Caco-2 (cell line): ENCODE measurements at regions not wholly inside any gene's neighbourhood (a gene's known extent, or its start where the extent isn't known, plus 50 kb on each side); places are given as distances from the start of the nearest gene placed in this dataset.

Source experiments
- BruUV-seq: library from RNA; stranded (reverse); fragments of 400-500 nt; replicated peaks from 2 replicates; lab custom pipeline; 2021; lab: Mats Ljungman, UMichigan
- CTCF ChIA-PET: fragments of 300-600 bp; sonication (Branson Sonifier 250); formaldehyde crosslinking; loops from one replicate; lab custom pipeline; 2022; ENCODE audit warnings: antibody characterized with exemption; lab: Charles Lee
- POLR2A ChIA-PET: fragments of 300-600 bp; sonication (Branson Sonifier 250); formaldehyde crosslinking; loops from one replicate; lab custom pipeline; 2022; ENCODE audit warnings: antibody characterized with exemption; lab: Charles Lee
- DNase-seq, 2 experiments: peaks; one replicate each; pipeline versions ENCODE4 v3.0.0 to v3.0.0-alpha.2; 2020 to 2022
- H3K27me3 ChIP-seq: replicated peaks from 2 replicates; pipeline ENCODE4 v1.6.0; 2011; ENCODE audit warnings: low read length; ENCODE audit not compliant: control insufficient read depth, insufficient read depth
- H3K36me3 ChIP-seq: 2 replicates; pipeline ENCODE4 v1.5.1; 2011; ENCODE audit warnings: low read length; ENCODE audit not compliant: control insufficient read depth, insufficient read depth
- H3K4me1 ChIP-seq: fragments of 250-450 bp; sonication (Bioruptor Pico); 2 replicates; pipeline ENCODE4 v1.5.1; 2020; ENCODE audit warnings: mild to moderate bottlenecking
- H3K4me3 ChIP-seq: 2 replicates; pipeline ENCODE4 v1.5.1; 2011; ENCODE audit warnings: low read depth, mild to moderate bottlenecking, control low read depth, low read length
- H3K9me3 ChIP-seq: fragments of 250-450 bp; sonication (Bioruptor Pico); 2 replicates; pipeline ENCODE4 v1.5.1; 2020; ENCODE audit warnings: mild to moderate bottlenecking, moderate library complexity
- H3K27ac Mint-ChIP-seq: one replicate; pipeline ENCODE4 v1.8.0; 2022; ENCODE audit warnings: mixed read lengths; ENCODE audit not compliant: unreplicated experiment
- H3K27me3 Mint-ChIP-seq: one replicate; pipeline ENCODE4 v1.8.0; 2022; ENCODE audit warnings: mixed read lengths; ENCODE audit not compliant: insufficient read depth, unreplicated experiment
- H3K36me3 Mint-ChIP-seq: one replicate; pipeline ENCODE4 v1.8.0; 2022; ENCODE audit warnings: mild to moderate bottlenecking, mixed read lengths; ENCODE audit not compliant: insufficient read depth, unreplicated experiment
- H3K4me1 Mint-ChIP-seq: one replicate; pipeline ENCODE4 v1.8.0; 2022; ENCODE audit warnings: low read depth, mixed read lengths; ENCODE audit not compliant: unreplicated experiment
- H3K4me3 Mint-ChIP-seq: one replicate; pipeline ENCODE4 v1.8.0; 2022; ENCODE audit warnings: mild to moderate bottlenecking, moderate library complexity, mixed read lengths; ENCODE audit not compliant: unreplicated experiment
- H3K9me3 Mint-ChIP-seq: one replicate; pipeline ENCODE4 v1.8.0; 2022; ENCODE audit warnings: mixed read lengths; ENCODE audit not compliant: unreplicated experiment
- intact Hi-C: fragments of 100-400 bp; cut with micrococcal nuclease; formaldehyde crosslinking; loops from one replicate; pipeline ENCODE4 v1.10.0; 2022; ENCODE audit not compliant: unreplicated experiment
- TF ChIP-seq, protein P1 (sequence below), 2 experiments: fragments of 200-600 bp in 1 of 2; IDR thresholded peaks; 1 replicate in 1 of 2; 2 replicates in 1 of 2; pipeline versions ENCODE4 v1.5.1 to v1.8.0; 2011 to 2022; ENCODE audit warnings: antibody characterized with exemption in 1 of 2, control low read depth in 1 of 2, inconsistent platforms in 1 of 2, low read depth in 1 of 2, low read length in 1 of 2, mild to moderate bottlenecking in 1 of 2, moderate library complexity in 1 of 2; ENCODE audit not compliant: insufficient read depth in 1 of 2, severe bottlenecking in 1 of 2, unreplicated experiment in 1 of 2

DNA sequence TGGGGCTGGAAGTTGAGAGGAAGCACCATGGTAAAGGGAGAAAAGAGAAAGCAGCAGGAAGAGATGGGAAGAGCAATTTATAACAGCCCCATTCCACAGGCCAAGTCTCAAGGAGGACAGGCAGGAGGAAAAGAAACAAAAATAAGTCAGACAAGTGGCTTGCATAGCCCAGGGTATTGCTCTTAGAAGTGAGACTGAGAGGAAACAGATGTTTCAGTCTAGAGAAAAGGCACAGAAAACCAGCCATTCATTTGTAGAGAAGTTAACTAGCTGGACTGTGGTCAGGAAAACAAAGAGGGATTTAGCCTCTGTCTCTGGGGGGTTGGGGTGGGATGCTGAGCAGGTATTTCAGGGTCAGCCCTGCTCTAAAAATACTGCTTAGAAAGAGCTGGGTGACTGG lies 175.0 kb upstream of the ARHGEF9 start:
- BruUV-seq, result no TSS peak
- no peaks in the 10 kb centered on the region for H3K27me3 Mint-ChIP-seq
- TF ChIP-seq, protein P1, sequence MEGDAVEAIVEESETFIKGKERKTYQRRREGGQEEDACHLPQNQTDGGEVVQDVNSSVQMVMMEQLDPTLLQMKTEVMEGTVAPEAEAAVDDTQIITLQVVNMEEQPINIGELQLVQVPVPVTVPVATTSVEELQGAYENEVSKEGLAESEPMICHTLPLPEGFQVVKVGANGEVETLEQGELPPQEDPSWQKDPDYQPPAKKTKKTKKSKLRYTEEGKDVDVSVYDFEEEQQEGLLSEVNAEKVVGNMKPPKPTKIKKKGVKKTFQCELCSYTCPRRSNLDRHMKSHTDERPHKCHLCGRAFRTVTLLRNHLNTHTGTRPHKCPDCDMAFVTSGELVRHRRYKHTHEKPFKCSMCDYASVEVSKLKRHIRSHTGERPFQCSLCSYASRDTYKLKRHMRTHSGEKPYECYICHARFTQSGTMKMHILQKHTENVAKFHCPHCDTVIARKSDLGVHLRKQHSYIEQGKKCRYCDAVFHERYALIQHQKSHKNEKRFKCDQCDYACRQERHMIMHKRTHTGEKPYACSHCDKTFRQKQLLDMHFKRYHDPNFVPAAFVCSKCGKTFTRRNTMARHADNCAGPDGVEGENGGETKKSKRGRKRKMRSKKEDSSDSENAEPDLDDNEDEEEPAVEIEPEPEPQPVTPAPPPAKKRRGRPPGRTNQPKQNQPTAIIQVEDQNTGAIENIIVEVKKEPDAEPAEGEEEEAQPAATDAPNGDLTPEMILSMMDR (IDR thresholded peaks at IDR 0.05; ENCODE audit: insufficient read depth in 1 of 2, low read depth in 1 of 2, low read length in 1 of 2, severe bottlenecking in 1 of 2, unreplicated experiment in 1 of 2), result no peak
- H3K9me3 ChIP-seq, result no peaks in the 10 kb centered on the region
- no peak overlapping the region for H3K4me3 Mint-ChIP-seq
- DNase-seq, result no peak
- ChIA-PET POLR2A (no interaction called here), CTCF (no interaction called here)
- no peaks in the 10 kb centered on the region for H3K27me3 ChIP-seq
- no peaks in the 10 kb centered on the region for H3K36me3 ChIP-seq
- H3K27ac Mint-ChIP-seq, result no peak overlapping the region
- no peaks in the 10 kb centered on the region for H3K4me1 ChIP-seq
- H3K4me1 Mint-ChIP-seq, result no peaks in the 10 kb centered on the region
- intact Hi-C loops, result no loop called here
- H3K9me3 Mint-ChIP-seq, result peaks cover 8% of the 10 kb centered on the region
- no peaks in the 10 kb centered on the region for H3K36me3 Mint-ChIP-seq
- H3K4me3 ChIP-seq, result no peak overlapping the region

DNA sequence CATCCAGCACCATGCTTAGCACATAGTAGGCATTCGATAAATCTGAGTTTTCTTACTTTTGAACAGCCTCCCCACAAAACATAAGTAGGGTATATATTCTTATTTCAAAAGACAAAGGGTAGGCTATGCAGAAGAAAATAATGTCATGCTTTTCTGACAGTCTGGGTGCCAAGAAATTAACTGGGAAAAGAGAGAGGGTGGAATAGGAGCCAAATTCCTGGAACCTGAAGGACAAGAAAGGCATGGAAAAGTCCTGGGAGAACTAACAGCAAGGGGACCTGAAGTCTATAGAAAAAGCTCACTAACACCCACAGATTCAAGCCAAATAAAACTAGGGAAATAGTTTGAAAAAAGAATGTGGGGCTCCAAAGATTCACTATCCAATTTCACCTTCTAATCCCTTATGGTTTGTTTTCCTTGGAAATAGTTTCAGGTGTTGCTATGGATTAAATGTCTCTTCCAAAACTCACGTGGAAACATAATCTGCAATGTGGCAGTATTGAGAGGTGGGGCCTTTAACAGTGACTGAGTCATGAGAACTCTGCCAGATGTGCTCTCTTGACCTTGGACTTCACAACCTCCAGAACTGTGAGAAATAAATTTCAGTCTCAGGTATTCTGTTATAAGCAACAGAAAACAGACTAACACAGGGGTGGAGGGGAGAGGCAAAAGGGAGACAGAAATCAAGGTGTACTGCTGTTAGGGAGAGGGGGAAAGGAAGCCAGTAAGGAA lies 173.3 kb upstream of the ARHGEF9 start:
- H3K36me3 Mint-ChIP-seq, result no peaks in the 10 kb centered on the region
- no peaks in the 10 kb centered on the region for H3K4me1 Mint-ChIP-seq
- POLR2A ChIA-PET, result no interaction called here
- no peak for DNase-seq
- no peak overlapping the region for H3K4me3 Mint-ChIP-seq
- CTCF ChIA-PET, result no interaction called here
- H3K36me3 ChIP-seq, result no peaks in the 10 kb centered on the region
- H3K9me3 ChIP-seq, result no peaks in the 10 kb centered on the region
- intact Hi-C loops, result no loop called here
- H3K27me3 ChIP-seq, result no peaks in the 10 kb centered on the region
- no peak overlapping the region for H3K4me3 ChIP-seq
- H3K4me1 ChIP-seq, result no peaks in the 10 kb centered on the region
- peaks cover 8% of the 10 kb centered on the region for H3K9me3 Mint-ChIP-seq
- no peak overlapping the region for H3K27ac Mint-ChIP-seq
- TF ChIP-seq, protein P1 (IDR thresholded peaks at IDR 0.05; ENCODE audit: insufficient read depth in 1 of 2, low read depth in 1 of 2, low read length in 1 of 2, severe bottlenecking in 1 of 2, unreplicated experiment in 1 of 2), result no peak
- BruUV-seq, result no TSS peak
- no peaks in the 10 kb centered on the region for H3K27me3 Mint-ChIP-seq

DNA sequence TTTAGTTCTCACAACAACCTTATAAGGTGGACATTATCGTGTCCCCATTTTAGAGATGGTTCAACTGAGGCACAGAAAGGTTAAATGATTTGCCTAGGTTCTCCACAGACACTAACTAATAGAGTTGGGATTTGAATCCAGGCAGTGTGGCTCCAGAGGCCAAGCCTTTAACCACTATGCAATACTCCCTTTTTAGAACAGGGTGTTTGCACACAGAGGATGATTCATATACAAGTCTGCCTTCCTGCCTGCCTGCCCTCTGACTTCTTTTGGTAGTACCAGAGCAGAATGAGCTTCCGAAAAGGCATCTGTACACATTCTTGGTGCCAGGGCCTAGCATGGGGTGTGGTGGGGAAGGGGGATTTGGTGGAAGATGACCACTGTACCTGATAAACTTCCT lies 150.8 kb upstream of the ARHGEF9 start:
- POLR2A ChIA-PET, result no interaction called here
- no peak overlapping the region for H3K27ac Mint-ChIP-seq
- DNase-seq, result no peak
- peaks cover 3% of the 10 kb centered on the region for H3K27me3 Mint-ChIP-seq
- Histone ChIP-seq H3K4me3 (no peak overlapping the region), H3K9me3 (no peaks in the 10 kb centered on the region), H3K27me3 (no peaks in the 10 kb centered on the region), H3K4me1 (no peaks in the 10 kb centered on the region), H3K36me3 (no peaks in the 10 kb centered on the region)
- no TSS peak for BruUV-seq
- no peaks in the 10 kb centered on the region for H3K36me3 Mint-ChIP-seq
- no peak overlapping the region for H3K4me3 Mint-ChIP-seq
- CTCF ChIA-PET, result no interaction called here
- H3K4me1 Mint-ChIP-seq, result no peaks in the 10 kb centered on the region
- intact Hi-C loops, result no loop called here
- H3K9me3 Mint-ChIP-seq, result peaks cover 9% of the 10 kb centered on the region
- TF ChIP-seq, protein P1 (IDR thresholded peaks at IDR 0.05; ENCODE audit: insufficient read depth in 1 of 2, low read depth in 1 of 2, low read length in 1 of 2, severe bottlenecking in 1 of 2, unreplicated experiment in 1 of 2), result no peak
